RWPE1 (cell line): ENCODE measurements at regions not wholly inside any gene's neighbourhood (a gene's known extent, or its start where the extent isn't known, plus 50 kb on each side); places are given as distances from the start of the nearest gene placed in this dataset.

Experiments
- CTCF ChIA-PET: fragments of 350-600 bp; sonication (Branson Sonifier 250); formaldehyde crosslinking; extraction: SDS; loops from one replicate; lab custom pipeline; 2021; lab: Yijun Ruan, JAX
- POLR2A ChIA-PET: fragments of 400-600 bp; formaldehyde crosslinking; extraction: SDS; loops from one replicate; lab custom pipeline; 2020; ENCODE audit warnings: antibody characterized with exemption; ENCODE audit not compliant: low non-redundant PET; lab: Yijun Ruan, JAX
- DNase-seq: peaks from one replicate; pipeline ENCODE4 v3.0.0; 2012; ENCODE audit warnings: low spot score
- H3K27ac ChIP-seq: fragments of 450-650 bp; 2 replicates; pipeline ENCODE4 v1.5.1; 2017
- CTCF ChIP-seq: fragments of 450-650 bp; conservative IDR thresholded peaks from 2 replicates; pipeline ENCODE4 v1.5.1; 2017; ENCODE audit warnings: low read depth, mild to moderate bottlenecking

GRCh38 chr3:168533600-168533999, 437.9 kb upstream of the GOLIM4 start:
- POLR2A ChIA-PET = no interaction called here
- no peak for TF ChIP-seq CTCF
- CTCF ChIA-PET = interaction anchor here (0.6 kb wide), 1 partner anchor 312 kb away, joined by 4 read pairs; no protein-coding TSS in a partner anchor
- no peak for DNase-seq
- H3K27ac ChIP-seq = no peak overlapping the region

- ChIA-PET CTCF (no interaction called here), POLR2A (no interaction called here)
- H3K27ac ChIP-seq = no peak overlapping the region
- no peak for DNase-seq
- no peak for TF ChIP-seq CTCF
These were observed 436.4 kb upstream of the GOLIM4 start for GRCh38 chr3:168532135-168532534.

- ChIA-PET POLR2A (no interaction called here), CTCF (no interaction called here)
- TF ChIP-seq CTCF = no peak
- H3K27ac ChIP-seq = no peak overlapping the region
- no peak for DNase-seq
These were observed 435.4 kb upstream of the GOLIM4 start for GRCh38 chr3:168531116-168531515.

- ChIA-PET CTCF (interaction anchor here (0.5 to 1.0 kb wide), 2 partner anchors 19 to 21 kb away, joined by 3 to 4 read pairs; no protein-coding TSS in a partner anchor), POLR2A (no interaction called here)
- TF ChIP-seq CTCF = no peak
- DNase-seq = no peak
- no peak overlapping the region for H3K27ac ChIP-seq
These were observed 428.4 kb upstream of the GOLIM4 start for GRCh38 chr3:168524129-168524528.

GRCh38 chr3:168517249-168518071, 421.7 kb upstream of the GOLIM4 start:
- TF ChIP-seq CTCF = no peak
- ChIA-PET POLR2A (no interaction called here), CTCF (no interaction called here)
- no peak for DNase-seq
- H3K27ac ChIP-seq = no peak overlapping the region

- H3K27ac ChIP-seq = no peak overlapping the region
- no peak for DNase-seq
- TF ChIP-seq CTCF = no peak
- ChIA-PET CTCF (no interaction called here), POLR2A (no interaction called here)
These were observed 418.5 kb upstream of the GOLIM4 start for GRCh38 chr3:168514252-168514651.
